ENCODE measurements at regions not wholly inside any gene's neighbourhood (a gene's known extent, or its start where the extent isn't known, plus 50 kb on each side); places are given as distances from the start of the nearest gene placed in this dataset.

DNA sequence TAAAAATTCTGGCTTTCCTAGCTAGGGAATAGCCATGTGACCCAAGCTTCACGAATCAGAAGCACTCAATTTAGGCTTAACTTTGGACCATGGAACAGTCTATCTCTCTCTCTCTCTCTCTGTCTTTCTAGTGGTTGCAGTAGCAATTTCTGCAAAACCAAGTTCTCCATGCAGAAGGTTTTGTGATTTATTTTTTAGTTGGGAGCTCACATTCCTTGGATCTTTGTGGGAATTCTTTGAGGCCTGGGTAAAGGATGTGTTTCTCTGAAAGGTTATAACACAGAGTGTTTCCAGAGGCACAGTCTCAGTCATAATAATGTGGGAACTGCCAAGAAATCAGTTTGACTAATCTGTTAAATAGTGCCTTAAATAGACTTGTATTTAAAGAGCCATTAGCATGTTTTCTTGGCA is 112.3 kb upstream of the COL11A1 start:
- ChIA-PET SMC1A (ENCODE audit: uncharacterized antibody, unreplicated experiment) (no interaction called here), POLR2A (no interaction called here), RAD21 (ENCODE audit: unreplicated experiment) (no interaction called here), CTCF (no interaction called here)
- BruUV-seq (replicated peaks) = no TSS peak
- Histone ChIP-seq H4K20me1 (ENCODE audit: control insufficient read depth, insufficient read depth) (no peaks in the 10 kb centered on the region), H3K4me2 (ENCODE audit: control insufficient read depth, insufficient read depth) (no peak overlapping the region), H3K79me2 (ENCODE audit: control insufficient read depth, insufficient read depth, low read length) (no peaks in the 10 kb centered on the region), H3K4me3 (no peak overlapping the region), H3K27me3 (replicated peaks in 1 of 2; ENCODE audit: control insufficient read depth in 2 of 2, insufficient read depth in 2 of 2, low read length in 1 of 2) (no peaks in the 10 kb centered on the region; a peak in 1 of 4 replicates), H3K4me1 (ENCODE audit: control insufficient read depth, insufficient read depth, low read length) (no peaks in the 10 kb centered on the region), H3K27ac (ENCODE audit: control insufficient read depth, insufficient read depth) (no peak overlapping the region), H3K36me3 (ENCODE audit: control insufficient read depth in 2 of 2, insufficient read depth in 2 of 2, low read length in 1 of 2) (no peaks in the 10 kb centered on the region), H3K9me3 (replicated peaks; ENCODE audit: control insufficient read depth, insufficient read depth, low read length) (no peaks in the 10 kb centered on the region), H3K9ac (ENCODE audit: control insufficient read depth, insufficient read depth, low read length) (no peak overlapping the region), H2AFZ (ENCODE audit: control insufficient read depth, low read depth, low read length) (no peak overlapping the region)
- 0% methylated on average over 1 of the region's 1 CpG for WGBS (ENCODE audit: insufficient coverage, insufficient replicate concordance, low lambda C conversion rate, missing lambda C conversion rate)
- DNase-seq (ENCODE audit: low read depth, low spot score) (no peak), ATAC-seq (no peak), FAIRE-seq (no peak)
- in situ Hi-C loops (cut with MboI) = no loop called here
- intact Hi-C loops (cut with micrococcal nuclease; ENCODE audit: unreplicated experiment) = no loop called here
- TF ChIP-seq, protein P1, sequence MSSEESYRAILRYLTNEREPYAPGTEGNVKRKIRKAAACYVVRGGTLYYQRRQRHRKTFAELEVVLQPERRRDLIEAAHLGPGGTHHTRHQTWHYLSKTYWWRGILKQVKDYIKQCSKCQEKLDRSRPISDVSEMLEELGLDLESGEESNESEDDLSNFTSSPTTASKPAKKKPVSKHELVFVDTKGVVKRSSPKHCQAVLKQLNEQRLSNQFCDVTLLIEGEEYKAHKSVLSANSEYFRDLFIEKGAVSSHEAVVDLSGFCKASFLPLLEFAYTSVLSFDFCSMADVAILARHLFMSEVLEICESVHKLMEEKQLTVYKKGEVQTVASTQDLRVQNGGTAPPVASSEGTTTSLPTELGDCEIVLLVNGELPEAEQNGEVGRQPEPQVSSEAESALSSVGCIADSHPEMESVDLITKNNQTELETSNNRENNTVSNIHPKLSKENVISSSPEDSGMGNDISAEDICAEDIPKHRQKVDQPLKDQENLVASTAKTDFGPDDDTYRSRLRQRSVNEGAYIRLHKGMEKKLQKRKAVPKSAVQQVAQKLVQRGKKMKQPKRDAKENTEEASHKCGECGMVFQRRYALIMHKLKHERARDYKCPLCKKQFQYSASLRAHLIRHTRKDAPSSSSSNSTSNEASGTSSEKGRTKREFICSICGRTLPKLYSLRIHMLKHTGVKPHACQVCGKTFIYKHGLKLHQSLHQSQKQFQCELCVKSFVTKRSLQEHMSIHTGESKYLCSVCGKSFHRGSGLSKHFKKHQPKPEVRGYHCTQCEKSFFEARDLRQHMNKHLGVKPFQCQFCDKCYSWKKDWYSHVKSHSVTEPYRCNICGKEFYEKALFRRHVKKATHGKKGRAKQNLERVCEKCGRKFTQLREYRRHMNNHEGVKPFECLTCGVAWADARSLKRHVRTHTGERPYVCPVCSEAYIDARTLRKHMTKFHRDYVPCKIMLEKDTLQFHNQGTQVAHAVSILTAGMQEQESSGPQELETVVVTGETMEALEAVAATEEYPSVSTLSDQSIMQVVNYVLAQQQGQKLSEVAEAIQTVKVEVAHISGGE (CRISPR knock-in tag; IDR thresholded peaks at IDR 0.05) = no peak
- TF ChIP-seq TARDBP (IDR thresholded peaks at IDR 0.05; ENCODE audit: borderline replicate concordance) (no peak), POU2F2 (IDR thresholded peaks at IDR 0.05; ENCODE audit: borderline replicate concordance, low read depth, low read length) (no peak), MYB (IDR thresholded peaks at IDR 0.05; ENCODE audit: borderline replicate concordance, low read depth, low read length) (no peak), ZBED1 (IDR thresholded peaks at IDR 0.05; ENCODE audit: borderline replicate concordance) (no peak), IRF4 (IDR thresholded peaks at IDR 0.05; ENCODE audit: low read depth, low read length) (no peak), KLF5 (IDR thresholded peaks at IDR 0.05; ENCODE audit: partially characterized antibody) (no peak), TCF3 (IDR thresholded peaks at IDR 0.05; ENCODE audit: borderline replicate concordance, insufficient read depth, low read depth, low read length) (no peak), RCOR1 (conservative IDR thresholded peaks at IDR 0.05; ENCODE audit: low read depth, low read length) (no peak), BRCA1 (IDR thresholded peaks at IDR 0.05; ENCODE audit: low read depth, low read length) (no peak), ZNF217 (IDR thresholded peaks at IDR 0.05) (no peak)
- TF ChIP-seq, protein P2, sequence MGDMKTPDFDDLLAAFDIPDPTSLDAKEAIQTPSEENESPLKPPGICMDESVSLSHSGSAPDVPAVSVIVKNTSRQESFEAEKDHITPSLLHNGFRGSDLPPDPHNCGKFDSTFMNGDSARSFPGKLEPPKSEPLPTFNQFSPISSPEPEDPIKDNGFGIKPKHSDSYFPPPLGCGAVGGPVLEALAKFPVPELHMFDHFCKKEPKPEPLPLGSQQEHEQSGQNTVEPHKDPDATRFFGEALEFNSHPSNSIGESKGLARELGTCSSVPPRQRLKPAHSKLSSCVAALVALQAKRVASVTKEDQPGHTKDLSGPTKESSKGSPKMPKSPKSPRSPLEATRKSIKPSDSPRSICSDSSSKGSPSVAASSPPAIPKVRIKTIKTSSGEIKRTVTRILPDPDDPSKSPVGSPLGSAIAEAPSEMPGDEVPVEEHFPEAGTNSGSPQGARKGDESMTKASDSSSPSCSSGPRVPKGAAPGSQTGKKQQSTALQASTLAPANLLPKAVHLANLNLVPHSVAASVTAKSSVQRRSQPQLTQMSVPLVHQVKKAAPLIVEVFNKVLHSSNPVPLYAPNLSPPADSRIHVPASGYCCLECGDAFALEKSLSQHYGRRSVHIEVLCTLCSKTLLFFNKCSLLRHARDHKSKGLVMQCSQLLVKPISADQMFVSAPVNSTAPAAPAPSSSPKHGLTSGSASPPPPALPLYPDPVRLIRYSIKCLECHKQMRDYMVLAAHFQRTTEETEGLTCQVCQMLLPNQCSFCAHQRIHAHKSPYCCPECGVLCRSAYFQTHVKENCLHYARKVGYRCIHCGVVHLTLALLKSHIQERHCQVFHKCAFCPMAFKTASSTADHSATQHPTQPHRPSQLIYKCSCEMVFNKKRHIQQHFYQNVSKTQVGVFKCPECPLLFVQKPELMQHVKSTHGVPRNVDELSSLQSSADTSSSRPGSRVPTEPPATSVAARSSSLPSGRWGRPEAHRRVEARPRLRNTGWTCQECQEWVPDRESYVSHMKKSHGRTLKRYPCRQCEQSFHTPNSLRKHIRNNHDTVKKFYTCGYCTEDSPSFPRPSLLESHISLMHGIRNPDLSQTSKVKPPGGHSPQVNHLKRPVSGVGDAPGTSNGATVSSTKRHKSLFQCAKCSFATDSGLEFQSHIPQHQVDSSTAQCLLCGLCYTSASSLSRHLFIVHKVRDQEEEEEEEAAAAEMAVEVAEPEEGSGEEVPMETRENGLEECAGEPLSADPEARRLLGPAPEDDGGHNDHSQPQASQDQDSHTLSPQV (IDR thresholded peaks at IDR 0.05) = no peak
- TF ChIP-seq, protein P3, sequence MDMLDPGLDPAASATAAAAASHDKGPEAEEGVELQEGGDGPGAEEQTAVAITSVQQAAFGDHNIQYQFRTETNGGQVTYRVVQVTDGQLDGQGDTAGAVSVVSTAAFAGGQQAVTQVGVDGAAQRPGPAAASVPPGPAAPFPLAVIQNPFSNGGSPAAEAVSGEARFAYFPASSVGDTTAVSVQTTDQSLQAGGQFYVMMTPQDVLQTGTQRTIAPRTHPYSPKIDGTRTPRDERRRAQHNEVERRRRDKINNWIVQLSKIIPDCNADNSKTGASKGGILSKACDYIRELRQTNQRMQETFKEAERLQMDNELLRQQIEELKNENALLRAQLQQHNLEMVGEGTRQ (IDR thresholded peaks at IDR 0.05; ENCODE audit: borderline replicate concordance, low read depth, low read length) = no peak
- TF ChIP-seq, protein P4, sequence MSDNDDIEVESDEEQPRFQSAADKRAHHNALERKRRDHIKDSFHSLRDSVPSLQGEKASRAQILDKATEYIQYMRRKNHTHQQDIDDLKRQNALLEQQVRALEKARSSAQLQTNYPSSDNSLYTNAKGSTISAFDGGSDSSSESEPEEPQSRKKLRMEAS (IDR thresholded peaks at IDR 0.05; ENCODE audit: low read depth, low read length) = no peak
- TF ChIP-seq, protein P5, sequence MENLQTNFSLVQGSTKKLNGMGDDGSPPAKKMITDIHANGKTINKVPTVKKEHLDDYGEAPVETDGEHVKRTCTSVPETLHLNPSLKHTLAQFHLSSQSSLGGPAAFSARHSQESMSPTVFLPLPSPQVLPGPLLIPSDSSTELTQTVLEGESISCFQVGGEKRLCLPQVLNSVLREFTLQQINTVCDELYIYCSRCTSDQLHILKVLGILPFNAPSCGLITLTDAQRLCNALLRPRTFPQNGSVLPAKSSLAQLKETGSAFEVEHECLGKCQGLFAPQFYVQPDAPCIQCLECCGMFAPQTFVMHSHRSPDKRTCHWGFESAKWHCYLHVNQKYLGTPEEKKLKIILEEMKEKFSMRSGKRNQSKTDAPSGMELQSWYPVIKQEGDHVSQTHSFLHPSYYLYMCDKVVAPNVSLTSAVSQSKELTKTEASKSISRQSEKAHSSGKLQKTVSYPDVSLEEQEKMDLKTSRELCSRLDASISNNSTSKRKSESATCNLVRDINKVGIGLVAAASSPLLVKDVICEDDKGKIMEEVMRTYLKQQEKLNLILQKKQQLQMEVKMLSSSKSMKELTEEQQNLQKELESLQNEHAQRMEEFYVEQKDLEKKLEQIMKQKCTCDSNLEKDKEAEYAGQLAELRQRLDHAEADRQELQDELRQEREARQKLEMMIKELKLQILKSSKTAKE (IDR thresholded peaks at IDR 0.05; ENCODE audit: low read depth, poor library complexity, severe bottlenecking) = no peak
